ENCODE measurements at regions not wholly inside any gene's neighbourhood (a gene's known extent, or its start where the extent isn't known, plus 50 kb on each side); places are given as distances from the start of the nearest gene placed in this dataset.

DNA sequence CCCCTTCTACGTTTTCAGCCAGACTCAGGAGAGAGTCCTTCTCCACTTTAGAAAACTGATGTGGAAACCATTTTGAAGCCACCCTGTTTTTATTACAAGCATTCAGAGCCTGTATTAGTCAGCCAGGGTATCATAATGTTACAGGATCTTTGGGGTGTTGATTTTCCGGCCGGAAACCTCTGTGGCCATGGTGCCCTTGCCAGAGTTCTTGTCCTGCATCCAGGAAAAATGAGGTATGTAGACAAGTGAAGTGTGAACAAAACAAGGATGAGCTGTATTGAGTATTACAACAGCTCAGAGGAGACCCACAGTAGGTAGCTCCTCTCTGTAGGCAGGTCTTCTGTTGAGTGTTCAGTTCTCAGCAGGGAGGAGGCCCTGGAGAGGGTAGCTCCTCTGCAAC is 241.0 kb upstream of the COPS8 start:
- no peaks in the 10 kb centered on the region for H3K9me3 ChIP-seq
- H3K79me2 ChIP-seq (ENCODE audit: insufficient read depth) = no peaks in the 10 kb centered on the region
- no peak overlapping the region for H3K4me3 ChIP-seq (ENCODE audit: low read depth in 2 of 2, low read length in 1 of 2)
- no peaks in the 10 kb centered on the region for H4K20me1 ChIP-seq (ENCODE audit: insufficient read depth)
- H3K27me3 ChIP-seq (ENCODE audit: insufficient read depth) = no peaks in the 10 kb centered on the region; the same call in 1 of the 2 replicates
- CTCF ChIA-PET = no interaction called here
- no peaks in the 10 kb centered on the region for H3K36me3 ChIP-seq (replicated peaks in 1 of 2; ENCODE audit: control insufficient read depth in 1 of 2, insufficient read depth in 2 of 2, low read length in 1 of 2)
- H3K4me2 ChIP-seq = no peak overlapping the region
- POLR2A ChIA-PET = no interaction called here
- no peak overlapping the region for H3K27ac ChIP-seq (ENCODE audit: low read depth in 2 of 2, low read length in 1 of 2)
- 24% methylated on average over 3 of the region's 3 CpGs for WGBS (ENCODE audit: low lambda C conversion rate)
- no peak overlapping the region for H2AFZ ChIP-seq (ENCODE audit: low read depth)
- no peak for DNase-seq
- peaks cover 0 to 5% of the 10 kb centered on the region in 2 experiments; a peak in 1 of 4 replicates for H3K4me1 ChIP-seq (ENCODE audit: control insufficient read depth in 1 of 2, insufficient read depth in 2 of 2, low read depth in 1 of 2, low read length in 1 of 2)
- H3K9ac ChIP-seq = no peak overlapping the region
- TF ChIP-seq, protein P1, sequence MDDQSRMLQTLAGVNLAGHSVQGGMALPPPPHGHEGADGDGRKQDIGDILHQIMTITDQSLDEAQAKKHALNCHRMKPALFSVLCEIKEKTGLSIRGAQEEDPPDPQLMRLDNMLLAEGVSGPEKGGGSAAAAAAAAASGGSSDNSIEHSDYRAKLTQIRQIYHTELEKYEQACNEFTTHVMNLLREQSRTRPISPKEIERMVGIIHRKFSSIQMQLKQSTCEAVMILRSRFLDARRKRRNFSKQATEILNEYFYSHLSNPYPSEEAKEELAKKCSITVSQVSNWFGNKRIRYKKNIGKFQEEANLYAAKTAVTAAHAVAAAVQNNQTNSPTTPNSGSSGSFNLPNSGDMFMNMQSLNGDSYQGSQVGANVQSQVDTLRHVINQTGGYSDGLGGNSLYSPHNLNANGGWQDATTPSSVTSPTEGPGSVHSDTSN (IDR thresholded peaks at IDR 0.05) = no peak
- TF ChIP-seq JUND (IDR thresholded peaks at IDR 0.05) (no peak), NRF1 (IDR thresholded peaks at IDR 0.05; ENCODE audit: low read depth, low read length) (no peak), RAD21 (IDR thresholded peaks at IDR 0.05; ENCODE audit: low read length) (no peak), POLR2AphosphoS5 (IDR thresholded peaks at IDR 0.05; ENCODE audit: low read depth, low read length) (no peak), SMC3 (IDR thresholded peaks at IDR 0.05; ENCODE audit: low read depth, low read length) (no peak), NFIC (IDR thresholded peaks at IDR 0.05; ENCODE audit: borderline replicate concordance) (no peak), MXI1 (IDR thresholded peaks at IDR 0.05; ENCODE audit: low read depth, low read length) (no peak), TCF12 (IDR thresholded peaks at IDR 0.05) (no peak), TAF1 (IDR thresholded peaks at IDR 0.05; ENCODE audit: borderline replicate concordance, low read depth, low read length) (no peak), FOXJ3 (CRISPR knock-in tag; IDR thresholded peaks at IDR 0.05) (no peak), GATA2 (CRISPR knock-in tag; IDR thresholded peaks at IDR 0.05) (no peak)
- TF ChIP-seq, protein P2, sequence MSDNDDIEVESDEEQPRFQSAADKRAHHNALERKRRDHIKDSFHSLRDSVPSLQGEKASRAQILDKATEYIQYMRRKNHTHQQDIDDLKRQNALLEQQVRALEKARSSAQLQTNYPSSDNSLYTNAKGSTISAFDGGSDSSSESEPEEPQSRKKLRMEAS (IDR thresholded peaks at IDR 0.05; ENCODE audit: low read depth) = no peak
- H3F3A ChIP-seq (replicated peaks; ENCODE audit: insufficient read depth) = no peaks in the 10 kb centered on the region
- H3K9me2 ChIP-seq = no peaks in the 10 kb centered on the region

DNA sequence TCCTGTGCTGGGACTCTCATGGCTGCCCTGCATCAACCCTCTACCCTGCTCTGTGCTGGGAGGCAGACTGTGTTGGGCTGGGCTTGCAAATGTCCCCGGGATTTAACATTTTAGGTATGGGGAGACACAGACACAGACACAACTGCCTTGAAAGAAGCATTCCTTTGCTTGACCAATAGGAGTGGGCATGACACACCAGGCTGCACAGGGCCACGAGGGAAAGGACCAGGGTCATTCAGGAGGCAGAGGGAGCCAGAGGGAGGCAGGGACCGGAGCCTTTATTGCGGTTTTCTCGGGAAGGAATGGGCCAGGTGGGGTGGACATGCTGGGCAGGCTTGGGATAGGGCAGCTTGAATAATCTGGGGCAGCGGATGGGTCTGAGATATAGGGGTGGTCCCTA is 238.7 kb upstream of the COPS8 start:
- H3K9ac ChIP-seq = no peak overlapping the region
- no peak for DNase-seq
- CTCF ChIA-PET = no interaction called here
- H3K4me2 ChIP-seq = no peak overlapping the region
- no peak overlapping the region for H2AFZ ChIP-seq (ENCODE audit: low read depth)
- H3K9me3 ChIP-seq = no peaks in the 10 kb centered on the region
- H3K4me1 ChIP-seq (ENCODE audit: control insufficient read depth in 1 of 2, insufficient read depth in 2 of 2, low read depth in 1 of 2, low read length in 1 of 2) = peaks cover 0 to 5% of the 10 kb centered on the region in 2 experiments; a peak in 1 of 4 replicates
- H3K27ac ChIP-seq (ENCODE audit: low read depth in 2 of 2, low read length in 1 of 2) = no peak overlapping the region
- no peaks in the 10 kb centered on the region; the same call in 1 of the 2 replicates for H3K27me3 ChIP-seq (ENCODE audit: insufficient read depth)
- POLR2A ChIA-PET = no interaction called here
- H3K9me2 ChIP-seq = no peaks in the 10 kb centered on the region
- H3F3A ChIP-seq (replicated peaks; ENCODE audit: insufficient read depth) = no peaks in the 10 kb centered on the region
- 19% methylated on average over 6 of the region's 6 CpGs for WGBS (ENCODE audit: low lambda C conversion rate)
- no peak overlapping the region for H3K4me3 ChIP-seq (ENCODE audit: low read depth in 2 of 2, low read length in 1 of 2)
- H3K79me2 ChIP-seq (ENCODE audit: insufficient read depth) = no peaks in the 10 kb centered on the region
- no peaks in the 10 kb centered on the region for H3K36me3 ChIP-seq (replicated peaks in 1 of 2; ENCODE audit: control insufficient read depth in 1 of 2, insufficient read depth in 2 of 2, low read length in 1 of 2)
- TF ChIP-seq NRF1 (IDR thresholded peaks at IDR 0.05; ENCODE audit: low read depth, low read length) = no peak
- TF ChIP-seq TCF12 (IDR thresholded peaks at IDR 0.05) = no peak
- TF ChIP-seq REST (IDR thresholded peaks at IDR 0.05; ENCODE audit: low read depth, low read length) = no peak
- TF ChIP-seq TAF1 (IDR thresholded peaks at IDR 0.05; ENCODE audit: borderline replicate concordance, low read depth, low read length) = no peak
- TF ChIP-seq, protein P1 (IDR thresholded peaks at IDR 0.05) = no peak
- no peak for TF ChIP-seq TEAD4 (IDR thresholded peaks at IDR 0.05; ENCODE audit: borderline replicate concordance, insufficient read depth)
- no peak for TF ChIP-seq MEF2A (IDR thresholded peaks at IDR 0.05; ENCODE audit: borderline replicate concordance, low read depth)
- no peak for TF ChIP-seq JUND (IDR thresholded peaks at IDR 0.05)
- no peak for TF ChIP-seq FOSL2 (IDR thresholded peaks at IDR 0.05; ENCODE audit: borderline replicate concordance, low read depth)
- TF ChIP-seq CHD2 (IDR thresholded peaks at IDR 0.05; ENCODE audit: low read length, partially characterized antibody) = no peak
- TF ChIP-seq RFX5 (IDR thresholded peaks at IDR 0.05; ENCODE audit: low read length) = no peak
- no peak for TF ChIP-seq EZH2phosphoT487 (IDR thresholded peaks at IDR 0.05; ENCODE audit: borderline replicate concordance, low read depth)
- no peaks in the 10 kb centered on the region for H4K20me1 ChIP-seq (ENCODE audit: insufficient read depth)
